ENCODE measurements at regions not wholly inside any gene's neighbourhood (a gene's known extent, or its start where the extent isn't known, plus 50 kb on each side); places are given as distances from the start of the nearest gene placed in this dataset.

- H3K27ac ChIP-seq (ENCODE audit: control insufficient read depth, insufficient read depth), result no peak overlapping the region; the same call in 1 of the 2 replicates
- ATAC-seq (no peak), FAIRE-seq (no peak), DNase-seq (ENCODE audit: low read depth, low spot score) (no peak)
- no peaks in the 10 kb centered on the region for H3K36me3 ChIP-seq (ENCODE audit: control insufficient read depth in 2 of 2, insufficient read depth in 2 of 2, low read length in 1 of 2)
- CTCF ChIA-PET, result no interaction called here
- no peaks in the 10 kb centered on the region; the same call in 1 of the 2 replicates for H3K4me1 ChIP-seq (ENCODE audit: control insufficient read depth, insufficient read depth, low read length)
- H3K4me2 ChIP-seq (ENCODE audit: control insufficient read depth, insufficient read depth), result no peak overlapping the region
- 0% methylated on average over 1 of the region's 1 CpG for WGBS (ENCODE audit: insufficient coverage, insufficient replicate concordance, low lambda C conversion rate, missing lambda C conversion rate)
- no peaks in the 10 kb centered on the region; a peak in 1 of 4 replicates for H3K27me3 ChIP-seq (replicated peaks in 1 of 2; ENCODE audit: control insufficient read depth in 2 of 2, insufficient read depth in 2 of 2, low read length in 1 of 2)
- no peaks in the 10 kb centered on the region for H4K20me1 ChIP-seq (ENCODE audit: control insufficient read depth, insufficient read depth)
- H2AFZ ChIP-seq (ENCODE audit: control insufficient read depth, low read depth, low read length), result no peak overlapping the region
- intact Hi-C loops (cut with micrococcal nuclease; ENCODE audit: unreplicated experiment) (no loop called here), in situ Hi-C loops (cut with MboI) (no loop called here)
- no TSS peak for BruUV-seq (replicated peaks)
- RAD21 ChIA-PET (ENCODE audit: unreplicated experiment), result no interaction called here
- POLR2A ChIA-PET, result no interaction called here
- no peaks in the 10 kb centered on the region for H3K79me2 ChIP-seq (ENCODE audit: control insufficient read depth, insufficient read depth, low read length)
- peak; percentile 42; the same call in 1 of the 2 replicates for TF ChIP-seq SPI1 (IDR thresholded peaks at IDR 0.05; ENCODE audit: borderline replicate concordance, insufficient read depth, low read depth, low read length)
- TF ChIP-seq ZSCAN29 (IDR thresholded peaks at IDR 0.05), result no peak
- no peak for TF ChIP-seq HDAC2 (IDR thresholded peaks at IDR 0.05)
- TF ChIP-seq, protein P1, sequence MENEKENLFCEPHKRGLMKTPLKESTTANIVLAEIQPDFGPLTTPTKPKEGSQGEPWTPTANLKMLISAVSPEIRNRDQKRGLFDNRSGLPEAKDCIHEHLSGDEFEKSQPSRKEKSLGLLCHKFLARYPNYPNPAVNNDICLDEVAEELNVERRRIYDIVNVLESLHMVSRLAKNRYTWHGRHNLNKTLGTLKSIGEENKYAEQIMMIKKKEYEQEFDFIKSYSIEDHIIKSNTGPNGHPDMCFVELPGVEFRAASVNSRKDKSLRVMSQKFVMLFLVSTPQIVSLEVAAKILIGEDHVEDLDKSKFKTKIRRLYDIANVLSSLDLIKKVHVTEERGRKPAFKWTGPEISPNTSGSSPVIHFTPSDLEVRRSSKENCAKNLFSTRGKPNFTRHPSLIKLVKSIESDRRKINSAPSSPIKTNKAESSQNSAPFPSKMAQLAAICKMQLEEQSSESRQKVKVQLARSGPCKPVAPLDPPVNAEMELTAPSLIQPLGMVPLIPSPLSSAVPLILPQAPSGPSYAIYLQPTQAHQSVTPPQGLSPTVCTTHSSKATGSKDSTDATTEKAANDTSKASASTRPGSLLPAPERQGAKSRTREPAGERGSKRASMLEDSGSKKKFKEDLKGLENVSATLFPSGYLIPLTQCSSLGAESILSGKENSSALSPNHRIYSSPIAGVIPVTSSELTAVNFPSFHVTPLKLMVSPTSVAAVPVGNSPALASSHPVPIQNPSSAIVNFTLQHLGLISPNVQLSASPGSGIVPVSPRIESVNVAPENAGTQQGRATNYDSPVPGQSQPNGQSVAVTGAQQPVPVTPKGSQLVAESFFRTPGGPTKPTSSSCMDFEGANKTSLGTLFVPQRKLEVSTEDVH (IDR thresholded peaks at IDR 0.05; ENCODE audit: low read depth, partially characterized antibody), result no peak
- no peak for TF ChIP-seq SIX5 (IDR thresholded peaks at IDR 0.05; ENCODE audit: low read depth, low read length, severe bottlenecking)
- peaks cover 4% of the 10 kb centered on the region; the same call in 1 of the 3 replicates for H3K9me3 ChIP-seq (replicated peaks; ENCODE audit: control insufficient read depth, insufficient read depth, low read length)
- SMC1A ChIA-PET (ENCODE audit: uncharacterized antibody, unreplicated experiment), result no interaction called here
- no peak overlapping the region for H3K4me3 ChIP-seq
- H3K9ac ChIP-seq (ENCODE audit: control insufficient read depth, insufficient read depth, low read length), result no peak overlapping the region
Observed at GRCh38 chr11:110778343-110778742, 66.1 kb upstream of the ARHGAP20 start.

All from GM12878 (cell line).